SK-N-SH (cell line): ENCODE measurements at regions not wholly inside any gene's neighbourhood (a gene's known extent, or its start where the extent isn't known, plus 50 kb on each side); places are given as distances from the start of the nearest gene placed in this dataset.

Experiments used
- CTCF ChIA-PET: fragments of 300-600, 350-600 bp; formaldehyde crosslinking; extraction: SDS; loops from one replicate; lab custom pipeline; 2021; lab: Yijun Ruan, JAX
- POLR2A ChIA-PET: fragments of 350-600 bp; sonication (Branson Sonifier 250); formaldehyde crosslinking; extraction: SDS; loops from one replicate; lab custom pipeline; 2020; ENCODE audit warnings: antibody characterized with exemption, inconsistent platforms; lab: Yijun Ruan, JAX
- DNase-seq: peaks from one replicate; pipeline ENCODE4 v3.0.0; 2012
- H2AFZ ChIP-seq: fragments of 200-600 bp; sonication (generic); 2 replicates; pipeline ENCODE4 v1.8.1; 2016; ENCODE audit warnings: antibody characterized with exemption, mild to moderate bottlenecking, low read depth
- H3F3A ChIP-seq: fragments of 200-600 bp; sonication (generic); replicated peaks from 2 replicates; pipeline ENCODE3; 2016; ENCODE audit warnings: antibody characterized with exemption, mild to moderate bottlenecking; ENCODE audit not compliant: insufficient read depth
- H3K27ac ChIP-seq, 2 experiments: fragments of 200-500 bp in 1 of 2; fragments of 200-600 bp in 1 of 2; sonication (Bioruptor generic) in 1 of 2; sonication (generic), shearing (Covaris generic) in 1 of 2; 2 replicates each; pipeline versions ENCODE4 v1.5.1 to v1.6.1; 2014 to 2016; ENCODE audit warnings: low read depth in 2 of 2, inconsistent platforms in 1 of 2, low read length in 1 of 2, mild to moderate bottlenecking in 1 of 2, mixed read lengths in 1 of 2
- H3K27me3 ChIP-seq: fragments of 200-600 bp; sonication (generic), shearing (Covaris generic); 2 replicates; pipeline ENCODE4 v1.6.1; 2016; ENCODE audit warnings: mixed run types; ENCODE audit not compliant: insufficient read depth
- H3K36me3 ChIP-seq, 2 experiments: fragments of 200-500 bp in 1 of 2; fragments of 200-600 bp in 1 of 2; sonication (Bioruptor generic) in 1 of 2; sonication (generic) in 1 of 2; replicated peaks in 1 of 2; 2 replicates each; pipeline versions ENCODE3 to v1.5.1; 2014 to 2016; ENCODE audit warnings: low read length in 1 of 2, mild to moderate bottlenecking in 1 of 2; ENCODE audit not compliant: insufficient read depth in 2 of 2, control insufficient read depth in 1 of 2
- H3K4me1 ChIP-seq, 2 experiments: fragments of 200-500 bp in 1 of 2; fragments of 200-600 bp in 1 of 2; sonication (Bioruptor generic) in 1 of 2; sonication (generic), shearing (Covaris generic) in 1 of 2; 2 replicates each; pipeline versions ENCODE4 v1.5.1 to v1.6.1; 2014 to 2016; ENCODE audit warnings: low read depth in 1 of 2, low read length in 1 of 2, mixed run types in 1 of 2; ENCODE audit not compliant: insufficient read depth in 2 of 2, control insufficient read depth in 1 of 2
- H3K4me2 ChIP-seq: fragments of 200-600 bp; sonication (generic), shearing (Covaris generic); 2 replicates; pipeline ENCODE4 v1.6.1; 2017; ENCODE audit warnings: mixed run types
- H3K4me3 ChIP-seq, 2 experiments: fragments of 200-500 bp in 1 of 2; fragments of 200-600 bp in 1 of 2; sonication (Bioruptor generic) in 1 of 2; sonication (generic), shearing (Covaris generic) in 1 of 2; 2 replicates each; pipeline versions ENCODE4 v1.5.1 to v1.8.1; 2014 to 2016; ENCODE audit warnings: low read depth in 2 of 2, inconsistent platforms in 1 of 2, low read length in 1 of 2, mild to moderate bottlenecking in 1 of 2, mixed read lengths in 1 of 2, moderate library complexity in 1 of 2
- H3K79me2 ChIP-seq: fragments of 200-600 bp; sonication (generic); 2 replicates; pipeline ENCODE4 v1.8.1; 2017; ENCODE audit warnings: mild to moderate bottlenecking; ENCODE audit not compliant: insufficient read depth
- H3K9ac ChIP-seq: fragments of 200-600 bp; sonication (generic); 2 replicates; pipeline ENCODE4 v1.6.1; 2017; ENCODE audit warnings: mixed run types
- H3K9me2 ChIP-seq: fragments of 200-600 bp; sonication (generic); 2 replicates; pipeline ENCODE4 v1.6.1; 2017; ENCODE audit warnings: mixed run types
- H3K9me3 ChIP-seq: fragments of 200-600 bp; sonication (generic); 2 replicates; pipeline ENCODE4 v1.6.1; 2017; ENCODE audit warnings: mixed run types, mild to moderate bottlenecking, moderate library complexity
- H4K20me1 ChIP-seq: fragments of 200-600 bp; sonication (generic); 2 replicates; pipeline ENCODE4 v1.6.1; 2017; ENCODE audit warnings: mild to moderate bottlenecking, mixed run types; ENCODE audit not compliant: insufficient read depth
- CHD2 ChIP-seq: fragments of 150-350 bp; IDR thresholded peaks from 2 replicates; pipeline ENCODE4 v1.6.1; 2018; ENCODE audit warnings: low read length; ENCODE audit not compliant: partially characterized antibody
- CTCF ChIP-seq: fragments of 200-600 bp; sonication (generic); IDR thresholded peaks from 2 replicates; pipeline ENCODE4 v1.6.1; 2017; ENCODE audit warnings: antibody characterized with exemption, mild to moderate bottlenecking, moderate library complexity
- ELF1 ChIP-seq: IDR thresholded peaks from 2 replicates; pipeline ENCODE4 v1.4.0; 2012
- EZH2phosphoT487 ChIP-seq: fragments of 200-600 bp; sonication (generic); IDR thresholded peaks from 2 replicates; pipeline ENCODE4 v1.6.1; 2017; ENCODE audit warnings: low read depth, mixed run types, mild to moderate bottlenecking, antibody characterized with exemption, moderate library complexity, borderline replicate concordance
- IRF3 ChIP-seq: fragments of 150-350 bp; IDR thresholded peaks from 2 replicates; pipeline ENCODE4 v1.6.1; 2016; ENCODE audit warnings: mild to moderate bottlenecking, low read depth, low read length
- MAX ChIP-seq: IDR thresholded peaks from 2 replicates; pipeline ENCODE4 v1.4.0; 2012; ENCODE audit warnings: low read depth
- MEF2A ChIP-seq: IDR thresholded peaks from 2 replicates; pipeline ENCODE4 v1.4.0; 2012; ENCODE audit warnings: low read depth, borderline replicate concordance
- MXI1 ChIP-seq: IDR thresholded peaks from 2 replicates; pipeline ENCODE4 v1.6.1; 2012; ENCODE audit warnings: mild to moderate bottlenecking, low read depth, low read length, improper control_type of control experiment
- NRF1 ChIP-seq: IDR thresholded peaks from 2 replicates; pipeline ENCODE4 v1.6.1; 2012; ENCODE audit warnings: low read depth, mild to moderate bottlenecking, low read length
- POLR2AphosphoS5 ChIP-seq: IDR thresholded peaks from 2 replicates; pipeline ENCODE4 v1.6.1; 2012; ENCODE audit warnings: low read depth, low read length
- REST ChIP-seq: IDR thresholded peaks from 2 replicates; pipeline ENCODE4 v1.6.1; 2012; ENCODE audit warnings: mild to moderate bottlenecking, low read depth, low read length, moderate library complexity
- RFX5 ChIP-seq: IDR thresholded peaks from 2 replicates; pipeline ENCODE4 v1.6.1; 2012; ENCODE audit warnings: mild to moderate bottlenecking, improper control_type of control experiment, low read length
- RXRA ChIP-seq: IDR thresholded peaks from 2 replicates; pipeline ENCODE4 v1.4.0; 2012; ENCODE audit warnings: low read depth, mild to moderate bottlenecking, borderline replicate concordance
- SIN3A ChIP-seq: IDR thresholded peaks from 2 replicates; pipeline ENCODE4 v1.6.1; 2012; ENCODE audit warnings: low read depth, mild to moderate bottlenecking, low read length, moderate library complexity, borderline replicate concordance
- SMC3 ChIP-seq: IDR thresholded peaks from 2 replicates; pipeline ENCODE4 v1.6.1; 2012; ENCODE audit warnings: low read depth, low read length, improper control_type of control experiment
- TAF1 ChIP-seq: IDR thresholded peaks from 2 replicates; pipeline ENCODE4 v1.6.1; 2012; ENCODE audit warnings: low read depth, mild to moderate bottlenecking, low read length, moderate library complexity, borderline replicate concordance
- TEAD4 ChIP-seq: IDR thresholded peaks from 2 replicates; pipeline ENCODE4 v1.4.0; 2012; ENCODE audit warnings: mild to moderate bottlenecking, borderline replicate concordance; ENCODE audit not compliant: insufficient read depth
- USF1 ChIP-seq: IDR thresholded peaks from 2 replicates; pipeline ENCODE4 v1.4.0; 2012; ENCODE audit warnings: low read depth, borderline replicate concordance
- YY1 ChIP-seq: IDR thresholded peaks from 2 replicates; pipeline ENCODE4 v1.4.0; 2012; ENCODE audit warnings: low read depth, mild to moderate bottlenecking
- WGBS: methylation state at CpG from one replicate; pipeline ENCODE4 v1.1.6; 2017; ENCODE audit warnings: low lambda C conversion rate; 5-methylcytosine and 5-hydroxymethylcytosine counted together

GRCh38 chr3:31311559-31311958 is 221.2 kb upstream of the STT3B start:
- Histone ChIP-seq H3K4me2 (no peak overlapping the region), H3K9me3 (no peaks in the 10 kb centered on the region), H3K9ac (no peak overlapping the region), H4K20me1 (no peaks in the 10 kb centered on the region), H3K4me1 (no peaks in the 10 kb centered on the region; a peak in 1 of 4 replicates), H3F3A (no peaks in the 10 kb centered on the region), H2AFZ (no peak overlapping the region), H3K27ac (no peak overlapping the region), H3K9me2 (no peaks in the 10 kb centered on the region), H3K79me2 (no peaks in the 10 kb centered on the region), H3K27me3 (no peaks in the 10 kb centered on the region), H3K4me3 (no peak overlapping the region), H3K36me3 (no peaks in the 10 kb centered on the region)
- no peak for DNase-seq
- TF ChIP-seq MEF2A: no peak
- TF ChIP-seq MAX: no peak
- TF ChIP-seq YY1: no peak
- TF ChIP-seq POLR2AphosphoS5: no peak
- no peak for TF ChIP-seq RFX5
- 38% methylated on average over 3 of the region's 3 CpGs for WGBS
- POLR2A ChIA-PET: no interaction called here
- CTCF ChIA-PET: no interaction called here

GRCh38 chr3:31312400-31312799 is 220.3 kb upstream of the STT3B start:
- Histone ChIP-seq H3F3A (no peaks in the 10 kb centered on the region), H3K9me3 (no peaks in the 10 kb centered on the region), H2AFZ (no peak overlapping the region), H3K79me2 (no peaks in the 10 kb centered on the region), H3K27ac (no peak overlapping the region), H3K36me3 (no peaks in the 10 kb centered on the region), H3K9ac (no peak overlapping the region), H4K20me1 (no peaks in the 10 kb centered on the region), H3K4me3 (no peak overlapping the region), H3K4me1 (no peaks in the 10 kb centered on the region; a peak in 1 of 4 replicates), H3K27me3 (no peaks in the 10 kb centered on the region), H3K4me2 (no peak overlapping the region), H3K9me2 (no peaks in the 10 kb centered on the region)
- POLR2A ChIA-PET: no interaction called here
- DNase-seq: no peak
- 20% methylated on average over 2 of the region's 2 CpGs for WGBS
- no peak for TF ChIP-seq SMC3
- no peak for TF ChIP-seq POLR2AphosphoS5
- no peak for TF ChIP-seq SIN3A
- TF ChIP-seq NRF1: no peak
- no peak for TF ChIP-seq TEAD4
- TF ChIP-seq REST: no peak
- TF ChIP-seq RXRA: no peak
- TF ChIP-seq EZH2phosphoT487: no peak
- no peak for TF ChIP-seq TAF1
- TF ChIP-seq MXI1: no peak
- TF ChIP-seq CHD2: no peak
- no peak for TF ChIP-seq USF1
- TF ChIP-seq CTCF: no peak
- no peak for TF ChIP-seq ELF1
- TF ChIP-seq IRF3: no peak
- CTCF ChIA-PET: no interaction called here
